ENCODE measurements at regions not wholly inside any gene's neighbourhood (a gene's known extent, or its start where the extent isn't known, plus 50 kb on each side); places are given as distances from the start of the nearest gene placed in this dataset.

DNA sequence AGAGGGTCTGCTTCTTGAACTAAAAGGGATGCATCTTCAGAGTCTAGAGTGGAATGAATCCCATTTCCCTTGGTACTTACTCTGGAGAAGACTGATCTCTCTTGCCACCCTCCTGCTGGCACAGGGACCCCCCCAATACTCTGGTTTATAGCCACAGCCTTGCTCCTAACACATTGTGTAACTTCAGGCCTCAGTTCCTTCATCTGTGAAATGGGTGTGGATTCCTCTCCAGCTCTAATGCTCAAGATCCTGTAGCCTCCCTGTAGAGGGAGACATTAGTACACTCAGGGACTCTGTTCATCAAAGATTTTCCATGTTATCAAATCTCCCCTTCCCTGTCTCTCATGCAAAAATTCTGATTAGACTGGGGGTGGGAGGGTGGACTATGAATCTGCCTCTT is 315.7 kb upstream of the MOCS1 start:
- TF ChIP-seq ZNF274 (IDR thresholded peaks at IDR 0.05; ENCODE audit: low read depth, low read length), result no peak
- TF ChIP-seq YY1 (IDR thresholded peaks at IDR 0.05; ENCODE audit: insufficient read depth, insufficient read length), result no peak
- TF ChIP-seq SUZ12 (IDR thresholded peaks at IDR 0.05; ENCODE audit: extremely low read depth, insufficient read depth, insufficient read length), result no peak

Measured in NT2/D1 (cell line).